Renal cortical epithelial cell (primary cell): ENCODE measurements at regions not wholly inside any gene's neighbourhood (a gene's known extent, or its start where the extent isn't known, plus 50 kb on each side); places are given as distances from the start of the nearest gene placed in this dataset.
"Not testable (repeated sequence)": the region's sequence is repeated elsewhere in the genome, so short reads cannot be mapped to it uniquely, and the experiment has no call there.

ENCODE experiments used
- DNase-seq: peaks from one replicate; pipeline ENCODE4 v3.0.0-alpha.2; 2011; ENCODE audit warnings: low read depth

- peak; percentile 6 for DNase-seq
Measured at GRCh38 chr1:217921126-217921904, 290.2 kb downstream of the SPATA17 start.

- DNase-seq = no peak
Measured at GRCh38 chr1:217924924-217925323, 293.8 kb downstream of the SPATA17 start.

DNA sequence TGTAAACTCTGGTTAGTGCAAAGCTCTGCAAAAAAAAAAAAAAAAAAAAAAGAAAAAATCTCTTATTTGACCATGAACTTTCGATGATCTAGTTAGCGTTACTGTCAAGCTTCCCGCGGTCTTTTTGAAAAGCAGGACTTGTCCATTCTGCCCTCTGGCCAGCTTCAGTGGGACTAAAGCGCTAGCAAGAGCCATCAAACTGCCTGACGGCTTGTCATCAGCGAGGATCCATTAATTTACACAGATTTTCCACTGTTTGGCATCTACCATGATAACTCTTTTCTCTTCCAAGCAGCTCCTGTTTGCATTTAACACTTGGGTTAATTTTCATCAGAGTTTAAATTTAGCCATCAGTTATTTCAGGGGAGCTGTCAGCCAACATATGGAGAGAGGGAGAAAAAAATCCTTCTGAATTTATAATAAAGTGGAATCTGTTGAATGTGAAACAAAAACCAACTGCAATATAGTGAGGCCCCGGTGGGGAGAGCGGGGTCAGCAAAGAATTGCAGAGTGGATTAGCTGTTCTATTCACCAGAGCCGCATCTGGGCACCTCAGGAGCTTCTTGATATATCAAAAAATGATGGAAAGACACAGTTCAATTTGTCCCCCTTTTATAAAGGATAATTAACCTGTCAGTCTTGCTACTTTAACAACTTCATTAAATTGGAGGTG is 298.2 kb downstream of the SPATA17 start:
- DNase-seq = no peak

DNA sequence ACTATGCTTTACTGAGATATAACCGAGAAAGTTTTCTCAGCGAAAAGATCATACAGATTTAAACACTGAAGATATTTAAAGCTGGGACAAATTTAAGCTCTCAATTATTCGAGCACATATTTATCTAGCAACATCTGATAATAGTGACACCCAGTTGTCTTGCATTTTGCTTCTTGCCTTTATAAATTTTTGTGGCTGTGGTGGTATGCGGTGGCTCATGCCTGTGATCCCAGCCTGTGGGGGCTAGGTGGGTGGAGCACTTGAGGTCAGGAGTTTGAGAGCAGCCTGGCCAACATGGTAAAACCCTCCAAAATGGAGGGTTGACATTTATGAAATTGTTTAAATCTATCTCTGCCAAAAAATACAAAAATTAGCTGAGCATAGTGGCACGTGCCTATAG is 312.2 kb downstream of the SPATA17 start:
- DNase-seq = no peak

DNA sequence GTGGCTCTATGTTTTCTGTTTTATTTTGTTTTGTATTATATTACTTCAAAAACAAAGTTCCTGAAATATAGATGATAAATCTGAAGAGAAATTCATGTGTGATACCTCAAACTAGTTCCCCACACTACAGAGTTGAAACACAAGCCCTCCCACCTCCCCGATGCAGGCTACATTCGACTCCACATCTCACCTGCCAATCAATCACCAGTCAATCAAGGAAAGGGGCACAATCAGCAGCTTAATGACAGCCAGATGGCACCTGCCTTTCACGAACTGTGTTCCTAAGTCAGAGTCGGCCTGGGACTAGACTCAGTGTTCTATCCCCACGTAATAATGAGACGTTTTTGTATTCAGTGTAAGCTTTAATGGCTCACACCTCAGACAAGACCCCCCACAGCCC is 313.4 kb downstream of the SPATA17 start:
- DNase-seq = no peak

DNA sequence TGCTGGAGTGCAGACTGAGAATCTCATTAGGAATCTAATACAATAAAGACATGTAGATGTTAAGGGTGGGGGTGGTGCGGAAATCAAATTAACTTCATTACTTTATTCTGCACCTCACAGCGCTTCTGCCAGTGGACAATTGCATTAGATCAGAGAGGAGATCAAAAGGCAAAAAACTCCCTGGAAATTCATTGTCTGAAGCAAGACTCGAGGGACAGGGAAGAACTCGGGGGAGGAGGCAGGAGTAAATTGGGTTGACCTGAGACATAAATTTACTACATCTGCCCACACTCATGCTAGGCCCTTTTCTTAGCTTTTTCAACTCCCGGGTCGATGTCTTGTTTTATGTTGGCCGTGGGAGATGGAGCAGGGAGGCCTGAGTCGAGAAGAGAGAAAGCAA is 315.4 kb downstream of the SPATA17 start:
- no peak for DNase-seq

- DNase-seq = no peak
Measured at GRCh38 chr1:217948741-217949140, 317.6 kb downstream of the SPATA17 start.

- no peak for DNase-seq
Measured at GRCh38 chr1:217953330-217953729, 322.2 kb downstream of the SPATA17 start.

GRCh38 chr1:217953922-217954321 is 322.8 kb downstream of the SPATA17 start:
- peak; percentile 61 for DNase-seq

DNA sequence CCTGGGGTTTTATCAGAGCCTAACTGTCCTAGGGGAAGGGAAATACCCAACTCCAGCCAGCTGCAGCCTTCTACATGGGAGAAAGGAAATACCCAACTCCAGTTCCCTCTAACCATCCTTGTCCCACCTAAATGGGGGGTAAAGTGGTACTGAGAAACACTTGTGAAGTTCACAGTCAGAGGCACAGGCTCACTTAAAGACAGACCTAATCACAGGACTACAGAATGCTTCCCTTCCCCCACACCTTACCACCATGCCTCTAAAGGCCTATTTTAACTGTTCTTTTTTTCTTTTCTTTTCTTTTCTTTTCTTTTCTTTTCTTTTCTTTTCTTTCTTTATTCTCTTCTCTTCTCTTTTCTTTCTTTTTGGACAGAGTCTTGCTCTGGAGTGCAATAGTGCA is 324.6 kb downstream of the SPATA17 start:
- no peak for DNase-seq

DNA sequence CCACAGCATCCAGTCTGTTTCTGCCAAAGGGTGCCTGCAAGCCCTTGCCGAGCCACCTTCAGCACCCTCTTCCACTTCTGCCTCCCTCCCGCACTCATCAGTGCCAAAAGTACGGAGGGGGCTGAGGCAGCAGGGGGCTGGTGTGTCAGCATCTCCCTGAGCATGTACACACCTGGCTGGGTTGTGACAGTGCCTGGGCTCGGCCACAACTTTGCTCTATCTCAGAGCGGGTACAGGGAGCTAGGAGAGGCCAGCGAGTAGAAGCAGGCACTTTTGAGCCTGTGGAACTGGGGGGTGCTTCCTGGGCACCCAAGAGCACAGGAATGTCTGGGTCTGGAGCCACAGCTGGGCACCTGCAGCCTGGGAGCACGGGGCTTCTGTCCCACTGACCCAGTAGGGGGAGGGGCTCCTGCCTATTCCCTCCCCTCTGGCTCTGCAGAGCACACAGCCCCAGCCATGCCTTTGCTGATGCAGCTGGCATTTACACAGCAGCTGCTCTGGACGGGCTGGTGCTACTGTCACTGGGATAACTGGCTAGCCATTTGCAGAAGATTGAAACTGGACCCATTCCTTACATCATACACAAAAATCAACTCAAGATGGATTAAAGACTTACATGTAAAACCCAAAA is 319.8 kb upstream of the RRP15 start:
- DNase-seq = no peak

DNA sequence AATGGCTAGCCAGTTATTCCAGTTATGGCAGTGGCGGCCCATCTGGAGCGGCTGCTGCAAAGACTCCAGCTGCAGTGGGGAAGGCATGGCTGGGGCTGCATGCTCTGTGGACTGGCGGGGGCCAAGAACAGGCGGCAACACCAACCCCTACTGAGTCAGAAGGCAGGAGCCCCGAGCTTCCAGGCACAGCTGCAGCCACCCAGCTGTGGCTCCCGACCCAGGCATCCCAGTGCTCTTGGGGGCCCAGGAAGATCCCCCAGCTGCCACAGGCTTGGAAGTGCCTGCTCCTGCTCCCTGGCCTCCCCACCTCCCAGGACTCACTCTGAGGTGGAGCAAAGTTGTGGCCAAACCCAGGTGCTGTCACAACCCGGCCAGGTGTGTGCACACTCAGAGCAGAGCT is 317.0 kb upstream of the RRP15 start:
- DNase-seq = no peak

DNA sequence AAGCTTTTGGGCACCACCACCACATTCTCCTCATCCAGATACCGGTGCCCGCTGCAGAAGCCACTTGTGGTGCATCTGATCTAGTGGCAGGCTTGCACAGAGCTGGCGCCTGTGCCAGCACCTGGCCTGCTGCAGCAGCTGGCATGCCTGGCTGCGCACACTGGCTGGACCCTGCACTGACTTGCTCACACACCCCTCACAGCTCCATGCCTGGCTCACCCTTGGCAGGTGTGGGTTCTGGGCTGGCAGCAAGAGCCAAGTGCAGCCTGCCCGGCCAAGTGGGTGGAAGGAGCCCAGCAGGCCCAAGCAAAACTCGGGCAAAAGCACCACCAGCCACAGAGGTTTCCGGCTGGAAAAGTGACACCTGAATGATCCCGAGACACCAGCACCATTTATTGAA is 315.7 kb upstream of the RRP15 start:
- no peak for DNase-seq

GRCh38 chr1:217977943-217978342 is 307.1 kb upstream of the RRP15 start:
- DNase-seq = no peak

DNA sequence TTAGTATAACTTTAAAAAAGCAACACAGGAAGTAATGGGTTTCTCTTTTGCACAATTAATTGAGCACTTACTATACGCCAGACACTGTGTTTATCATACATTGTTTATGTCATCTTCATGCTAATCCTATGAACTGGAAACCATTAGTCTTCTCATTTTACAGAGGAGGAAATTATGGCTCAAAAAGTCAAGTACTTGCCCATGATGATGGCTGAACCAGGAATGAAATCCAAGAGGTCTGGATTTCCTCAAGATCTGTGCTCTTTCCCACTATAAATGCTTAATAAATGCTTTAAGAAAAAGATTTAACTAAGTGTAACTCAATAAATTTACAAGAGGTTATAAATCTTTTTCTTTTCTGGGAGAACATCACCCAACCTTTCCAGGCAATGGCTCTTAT is 303.7 kb upstream of the RRP15 start:
- no peak for DNase-seq

GRCh38 chr1:217982331-217983050 is 302.6 kb upstream of the RRP15 start:
- DNase-seq = no peak

DNA sequence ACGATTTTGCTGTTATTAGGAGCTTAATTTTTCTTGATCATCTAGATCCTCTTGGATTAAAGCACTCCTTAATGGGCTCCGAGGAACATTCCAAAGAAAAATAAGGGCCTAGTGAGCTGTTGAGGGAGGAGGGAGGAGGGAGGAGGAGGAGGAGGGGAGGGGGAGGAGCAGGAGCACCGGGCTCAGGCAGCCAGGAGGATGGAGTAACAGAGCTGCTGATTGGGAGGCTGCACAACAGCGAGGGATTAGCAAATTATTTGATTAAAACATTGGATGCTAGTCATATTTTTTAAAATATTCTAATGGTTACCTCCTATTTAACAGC is 302.1 kb upstream of the RRP15 start:
- no peak for DNase-seq

DNA sequence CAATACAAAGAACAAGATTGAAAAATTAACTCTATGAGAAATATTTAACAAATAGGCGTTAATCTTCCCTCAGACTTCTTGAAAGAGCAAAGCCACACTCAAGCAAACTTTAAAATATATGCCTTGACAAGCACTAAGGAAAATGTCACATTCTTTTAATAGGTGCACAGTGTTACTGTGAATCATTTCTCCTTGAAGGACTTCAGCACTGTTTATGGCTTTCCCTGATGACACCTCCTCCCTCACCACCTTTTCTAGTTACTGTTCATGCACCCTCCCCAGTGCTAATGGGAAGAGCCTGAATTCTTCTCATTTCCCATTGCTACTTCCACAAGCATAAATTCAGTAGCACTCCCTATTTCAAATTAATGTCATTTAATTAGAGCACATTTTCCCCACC is 299.5 kb upstream of the RRP15 start:
- no peak for DNase-seq

- DNase-seq = no peak
Measured at GRCh38 chr1:217989510-217989909, 295.6 kb upstream of the RRP15 start.

DNA sequence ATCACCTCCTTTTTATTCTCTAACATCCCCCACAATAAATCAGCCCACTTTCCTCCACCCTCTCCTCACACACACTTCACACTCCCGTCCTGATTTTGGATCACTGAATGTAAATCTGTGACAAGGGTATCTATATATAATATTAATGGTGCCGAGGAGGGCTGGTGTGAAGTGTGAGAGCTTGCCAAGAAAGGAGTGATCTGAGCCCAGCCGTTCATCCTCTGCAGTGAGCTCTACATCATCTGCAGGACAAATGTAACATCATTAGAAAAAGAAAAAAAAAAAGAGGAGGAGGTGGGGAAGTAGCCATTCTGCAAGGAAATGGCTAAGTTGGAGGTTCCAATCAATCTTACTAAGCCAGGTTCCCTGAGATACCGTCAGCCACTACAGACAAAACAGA is 291.7 kb upstream of the RRP15 start:
- no peak for DNase-seq

- DNase-seq = not testable (repeated sequence)
Measured at GRCh38 chr1:218008296-218008695, 276.8 kb upstream of the RRP15 start.

DNA sequence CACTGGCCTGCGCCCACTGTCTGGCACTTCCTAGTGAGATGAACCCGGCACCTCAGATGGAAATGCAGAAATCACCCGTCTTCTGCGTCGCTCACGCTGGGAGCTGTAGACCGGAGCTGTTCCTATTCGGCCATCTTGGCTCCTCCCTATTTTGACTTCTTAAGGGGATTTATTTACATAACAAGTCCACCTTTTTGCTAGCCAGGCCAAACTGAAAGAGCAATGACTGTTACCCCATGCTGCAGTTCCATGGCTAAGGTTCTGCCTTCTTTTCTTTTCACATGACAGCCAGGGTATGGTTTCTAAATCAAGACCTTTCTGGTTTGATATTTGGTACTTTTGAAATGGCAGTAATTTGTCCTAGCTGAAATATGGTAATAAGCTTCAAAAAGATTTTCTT is 270.0 kb upstream of the RRP15 start:
- not testable (repeated sequence) for DNase-seq
